HG02763 (cell line): ENCODE measurements at regions not wholly inside any gene's neighbourhood (a gene's known extent, or its start where the extent isn't known, plus 50 kb on each side); places are given as distances from the start of the nearest gene placed in this dataset.
"Not testable (repeated sequence)": the region's sequence is repeated elsewhere in the genome, so short reads cannot be mapped to it uniquely, and the experiment has no call there.

Source experiments
- ATAC-seq: cut with Tn5 transposase; IDR thresholded peaks from one replicate; pipeline ENCODE4 v1.9.1; 2021; ENCODE audit warnings: mild to moderate bottlenecking, moderate library complexity; ENCODE audit not compliant: unreplicated experiment

DNA sequence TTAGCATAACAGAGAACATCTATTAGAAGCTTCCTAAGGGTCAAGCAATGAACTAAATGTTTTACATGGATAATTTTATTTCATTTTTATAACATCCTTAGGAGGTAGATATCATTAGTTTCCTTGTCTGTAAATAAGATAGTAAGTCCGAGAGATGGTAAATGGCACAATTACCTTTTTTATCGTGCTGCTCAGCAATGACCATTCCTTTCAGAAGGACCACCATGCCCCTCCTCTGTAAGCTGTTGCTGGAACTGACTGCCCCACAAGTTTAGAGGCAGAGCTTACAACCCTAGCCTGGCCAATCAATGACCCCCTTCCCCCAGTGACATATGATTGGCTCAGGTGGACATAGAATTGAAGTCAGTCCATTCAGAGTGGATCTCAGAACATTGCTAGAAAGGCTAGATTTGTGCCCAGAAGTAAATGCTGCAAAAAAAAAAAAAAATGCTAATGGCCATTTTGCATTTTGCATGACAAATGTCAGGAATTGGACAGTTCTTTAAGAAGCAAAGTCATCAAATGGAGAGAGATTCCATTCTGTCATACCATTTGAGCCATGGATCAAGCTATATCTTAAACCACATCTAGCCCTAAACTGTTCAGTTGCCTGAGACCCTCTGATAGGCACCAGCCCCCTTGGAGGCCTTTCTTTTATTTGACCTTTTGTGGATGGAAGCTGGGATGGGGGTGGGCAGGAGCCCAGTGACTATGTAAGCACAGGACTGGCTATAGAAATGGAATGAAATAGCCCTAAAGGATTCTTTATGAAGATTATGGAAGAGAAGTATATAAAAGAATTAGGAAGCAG lies 668.3 kb downstream of the UQCRFS1 start:
- no peak for ATAC-seq

DNA sequence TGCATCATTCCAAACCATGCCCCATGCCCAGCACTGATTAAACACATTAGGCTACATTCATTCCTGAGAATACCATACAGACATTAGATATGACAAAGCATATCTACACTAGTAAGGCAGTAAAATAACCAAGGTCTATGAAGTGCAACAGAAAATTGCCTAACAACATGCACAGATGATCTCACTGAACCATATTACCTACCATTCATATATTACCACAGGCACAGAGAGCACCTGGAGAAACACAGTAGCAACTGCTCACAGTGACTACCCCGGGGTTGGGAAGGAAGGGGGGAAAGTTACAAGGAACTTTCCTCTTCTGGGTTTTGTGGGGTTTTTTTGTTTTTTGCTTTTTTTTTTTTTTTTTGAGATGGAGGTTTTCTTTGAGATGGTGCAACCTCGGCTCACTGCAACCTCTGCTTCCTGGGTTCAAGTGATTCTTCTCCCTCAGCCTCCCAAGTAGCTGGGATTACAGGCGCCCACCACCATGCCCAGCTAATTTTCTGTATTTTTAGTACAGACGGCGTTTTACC lies 669.6 kb downstream of the UQCRFS1 start:
- no peak for ATAC-seq

DNA sequence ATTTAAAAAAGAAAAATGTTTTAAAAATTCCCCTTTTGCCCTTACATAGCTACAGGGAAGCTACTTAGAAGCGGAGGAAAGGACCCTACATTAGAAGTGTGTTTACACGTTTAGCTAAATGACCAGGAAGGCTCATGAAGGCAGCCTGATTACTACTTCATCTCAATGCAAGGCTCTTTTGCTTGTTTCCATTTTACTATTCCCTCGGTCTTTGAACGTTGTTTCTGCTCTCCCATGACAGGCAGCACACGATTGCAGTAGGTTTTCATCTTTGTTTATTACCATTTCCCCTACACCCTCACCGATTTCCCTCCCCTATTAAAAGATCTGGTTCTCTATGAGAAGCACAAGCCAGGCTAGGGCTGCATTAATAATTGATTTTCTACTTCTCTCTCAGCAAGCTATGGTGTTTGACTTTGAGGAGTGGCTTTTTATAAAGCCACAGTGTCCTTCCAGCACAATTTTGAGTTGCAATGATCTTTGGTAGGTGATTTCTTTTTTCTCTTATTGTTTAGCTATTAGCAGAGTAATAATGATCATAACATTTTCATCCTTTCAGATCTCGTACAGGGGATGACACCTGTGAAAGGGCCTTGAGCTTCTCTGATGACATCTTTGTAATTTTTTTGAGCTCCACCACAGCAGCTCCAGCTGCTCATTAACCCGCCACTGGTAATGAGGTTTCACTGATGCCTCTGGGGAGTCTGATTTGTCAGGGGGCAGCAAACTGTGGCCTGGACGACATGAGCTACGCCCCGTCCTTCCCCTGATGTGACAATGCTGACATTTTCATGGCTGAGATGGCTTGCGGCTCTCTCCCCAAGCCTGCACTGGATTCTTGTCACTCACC lies 670.3 kb downstream of the UQCRFS1 start:
- ATAC-seq: peak; percentile 44

DNA sequence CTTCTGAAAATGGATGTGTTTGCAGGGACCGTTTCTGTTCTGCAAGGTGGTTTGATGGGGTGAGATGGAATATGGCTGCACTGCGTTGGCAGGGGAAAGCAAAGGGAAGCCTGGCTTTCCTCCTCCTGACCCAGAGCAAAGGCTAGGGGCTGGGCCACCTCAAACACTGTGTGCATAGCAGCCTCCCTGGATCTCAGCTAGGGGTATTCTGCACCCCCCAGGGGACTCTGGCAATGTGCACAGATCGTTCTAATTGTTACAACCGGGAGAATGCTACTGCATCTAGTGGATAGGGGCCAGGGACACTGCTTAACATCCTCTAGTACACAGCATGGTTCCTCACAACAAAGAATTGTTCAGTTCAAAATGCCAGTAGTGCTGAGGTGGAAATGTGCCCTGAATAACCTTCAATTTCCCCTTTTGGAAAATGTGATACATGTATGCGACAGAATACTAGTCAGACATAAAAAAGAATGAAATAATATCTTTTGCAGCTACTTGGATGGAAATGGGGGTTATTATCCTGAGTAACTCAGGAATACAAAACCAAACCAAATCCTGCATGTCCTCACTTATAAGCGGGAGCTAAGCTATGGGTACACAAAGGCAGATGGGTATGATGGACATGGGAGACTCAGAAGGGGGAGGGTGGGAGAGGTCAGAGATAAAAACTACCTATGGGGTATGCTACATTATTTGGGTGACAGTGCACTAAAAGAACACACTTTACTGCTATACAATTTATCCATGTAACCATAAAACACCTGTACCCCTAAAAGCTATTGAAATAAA lies 671.2 kb downstream of the UQCRFS1 start:
- ATAC-seq: no peak

DNA sequence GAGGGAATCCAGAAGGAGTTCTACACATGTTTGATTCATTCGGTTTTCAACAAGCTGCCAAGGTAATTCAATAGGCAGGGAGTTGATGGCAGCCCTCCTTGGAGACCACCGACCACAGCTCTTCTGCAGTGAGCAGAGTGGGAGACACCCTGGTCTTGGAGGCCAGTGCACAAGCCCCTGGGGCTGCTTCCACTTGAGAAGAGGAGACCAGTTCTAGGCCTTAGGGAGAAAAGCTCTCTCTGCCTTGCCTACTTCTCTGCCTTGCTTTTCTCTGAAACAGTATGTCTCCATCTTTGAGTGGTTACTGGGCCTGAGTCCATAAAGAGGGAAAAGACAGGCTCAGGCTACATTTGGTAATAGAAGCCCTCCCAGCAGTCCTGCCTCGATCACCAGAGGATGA lies 671.9 kb downstream of the UQCRFS1 start:
- ATAC-seq: no peak

DNA sequence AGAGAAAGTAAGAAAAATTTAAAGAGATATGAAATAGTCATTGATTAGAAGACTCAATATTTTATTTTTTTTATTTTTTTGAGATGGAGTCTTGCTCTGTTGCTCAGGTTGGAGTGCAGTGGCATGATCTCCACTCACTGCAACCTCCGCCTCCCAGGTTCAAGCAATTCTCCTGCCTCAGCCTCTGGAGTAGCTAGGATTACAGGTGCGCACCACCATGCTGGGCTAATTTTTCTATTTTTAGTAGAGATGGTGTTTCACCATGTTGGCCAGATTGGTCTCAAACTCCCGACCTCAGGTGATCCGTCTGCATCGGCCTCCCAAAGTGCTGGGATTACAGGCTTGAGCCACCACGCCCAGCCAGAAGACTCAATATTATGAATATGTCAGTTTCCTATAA lies 672.6 kb downstream of the UQCRFS1 start:
- not testable (repeated sequence) for ATAC-seq

DNA sequence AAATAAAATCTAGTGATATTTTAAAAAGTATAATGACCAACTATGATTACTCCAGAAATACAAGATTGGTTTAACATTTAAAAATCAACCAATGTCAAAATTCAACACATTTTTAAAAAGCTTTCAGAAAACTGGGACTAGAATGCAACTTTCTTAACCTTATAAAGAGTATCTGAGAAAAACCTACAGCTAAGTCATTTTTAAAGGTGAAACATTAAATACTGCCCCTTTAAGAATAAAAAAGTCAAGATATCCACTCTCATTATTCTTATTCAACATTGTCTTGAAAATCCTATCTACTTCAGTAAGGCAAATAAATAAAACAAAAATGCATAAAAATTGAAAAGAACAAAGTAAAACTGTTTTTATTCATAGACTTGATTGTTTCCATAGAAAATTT lies 673.2 kb downstream of the UQCRFS1 start:
- ATAC-seq: no peak

DNA sequence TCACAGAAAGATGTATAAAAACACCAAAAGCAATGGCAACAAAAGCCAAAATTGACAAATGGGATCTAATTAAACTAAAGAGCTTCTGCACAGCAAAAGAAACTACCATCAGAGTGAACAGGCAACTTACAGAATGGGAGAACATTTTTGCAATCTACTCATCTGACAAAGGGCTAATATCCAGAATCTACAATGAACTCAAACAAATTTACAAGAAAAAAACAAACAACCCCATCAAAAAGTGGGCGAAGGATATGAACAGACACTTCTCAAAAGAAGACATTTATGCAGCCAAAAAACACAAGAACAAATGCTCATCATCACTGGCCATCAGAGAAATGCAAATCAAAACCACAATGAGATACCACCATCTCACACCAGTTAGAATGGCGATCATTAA lies 674.4 kb downstream of the UQCRFS1 start:
- ATAC-seq: not testable (repeated sequence)

DNA sequence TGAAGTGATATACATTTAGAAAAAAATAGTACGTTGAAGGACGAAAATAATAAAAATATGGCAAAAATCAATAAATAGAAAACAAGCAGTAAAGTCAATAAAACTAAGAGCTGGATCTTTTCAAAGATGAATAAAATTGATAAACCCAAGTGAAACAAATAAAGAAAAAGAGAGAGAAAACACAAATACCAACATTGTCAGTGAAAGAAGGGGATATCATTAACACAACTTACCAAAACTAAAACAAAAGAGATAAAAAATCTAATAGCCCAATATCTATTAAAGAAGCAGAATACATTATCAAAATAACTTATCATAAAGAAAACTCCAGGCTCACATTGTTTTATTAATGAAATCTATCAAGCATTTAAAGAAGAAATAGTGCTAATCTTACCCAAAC lies 675.1 kb downstream of the UQCRFS1 start:
- no peak for ATAC-seq

DNA sequence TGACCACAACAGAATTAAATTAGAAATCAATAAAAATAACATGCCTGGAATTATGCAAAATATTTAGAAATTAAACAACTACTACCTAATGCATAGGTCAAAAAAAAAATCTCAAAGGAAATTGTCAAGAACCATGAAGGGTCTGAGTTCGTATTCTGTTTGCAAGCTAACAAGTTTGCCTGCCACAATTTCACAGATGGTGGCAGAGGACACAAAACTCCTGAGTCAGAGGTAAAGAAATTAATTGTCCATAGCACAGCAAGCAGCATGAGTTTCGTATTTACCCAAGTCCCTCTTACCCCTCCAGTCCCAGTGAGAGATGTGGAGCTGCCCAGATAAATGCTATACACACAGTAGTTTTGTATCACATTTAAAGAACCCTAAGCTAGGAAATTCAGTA lies 675.9 kb downstream of the UQCRFS1 start:
- ATAC-seq: no peak

DNA sequence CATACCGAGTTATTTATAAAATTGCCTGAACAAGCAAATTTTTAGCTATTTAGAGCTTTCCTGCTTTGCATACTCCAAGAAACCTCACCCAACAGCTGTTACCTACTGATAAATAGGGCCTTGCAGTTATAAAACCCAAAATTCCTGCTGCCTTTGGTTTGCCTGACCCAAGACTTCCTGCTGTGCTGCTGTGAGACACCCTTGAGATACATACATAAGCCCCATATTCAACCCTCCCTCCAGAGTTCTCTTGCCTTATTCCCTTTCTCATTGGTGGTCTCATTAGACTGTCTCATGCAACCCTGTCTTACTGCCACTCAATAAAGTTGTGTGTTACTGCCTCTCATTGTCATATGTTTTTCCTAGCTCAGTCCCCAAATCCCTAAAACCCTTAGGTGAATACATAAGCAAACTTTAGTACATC lies 677.6 kb downstream of the UQCRFS1 start:
- no peak for ATAC-seq

DNA sequence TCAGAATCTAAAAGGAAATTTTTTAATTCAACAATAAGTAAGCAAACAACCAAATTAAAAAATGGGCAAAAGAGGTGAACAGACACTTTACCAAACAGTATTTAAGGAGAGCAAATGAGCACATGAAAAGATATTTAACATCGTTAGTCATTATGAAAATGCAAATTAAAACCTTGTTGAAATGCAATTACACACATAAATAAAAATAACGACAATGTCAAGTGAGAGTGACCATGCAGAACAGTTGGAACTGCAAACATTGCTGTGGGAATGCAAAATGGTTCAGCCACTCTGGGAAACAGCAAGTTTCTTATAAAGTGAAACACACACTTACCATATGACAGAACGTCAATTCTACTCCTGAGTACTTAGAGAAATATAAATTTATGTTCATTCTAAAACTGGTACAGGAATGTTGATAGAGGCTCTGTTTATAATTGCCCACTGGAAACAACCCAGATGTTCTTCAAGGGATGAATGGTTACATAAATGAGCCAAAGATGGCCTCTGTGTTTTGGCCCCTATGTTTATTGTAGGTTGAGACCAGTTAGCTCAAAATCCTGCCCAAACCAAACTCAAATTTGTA lies 678.1 kb downstream of the UQCRFS1 start:
- ATAC-seq: no peak

DNA sequence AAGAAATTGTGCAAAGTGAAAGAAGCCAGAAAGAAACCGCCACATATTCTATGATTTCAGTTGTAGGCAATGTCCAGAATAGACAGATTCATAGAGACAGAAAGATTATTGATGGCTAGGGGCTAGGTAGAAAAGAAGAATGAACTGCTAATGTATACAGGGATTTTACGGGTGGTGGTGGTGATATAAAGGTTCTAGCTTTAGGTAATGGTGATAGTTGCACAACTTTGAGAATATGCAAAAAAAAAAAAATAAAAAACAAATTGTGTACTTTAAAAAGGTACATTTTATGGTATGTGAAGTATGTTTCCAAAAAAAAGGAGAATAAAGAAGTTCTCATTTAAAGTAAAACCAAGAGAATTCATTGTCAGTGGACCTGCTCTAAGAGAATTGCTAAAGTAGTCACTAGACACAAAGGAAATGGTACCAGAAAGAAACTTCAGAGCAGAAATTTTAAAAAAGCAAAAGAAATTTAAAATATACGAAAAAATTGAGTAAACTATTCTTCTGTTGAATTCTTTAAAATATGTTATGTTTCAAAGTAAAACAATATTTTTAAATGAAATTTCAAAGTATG lies 680.1 kb downstream of the UQCRFS1 start:
- ATAC-seq: no peak

DNA sequence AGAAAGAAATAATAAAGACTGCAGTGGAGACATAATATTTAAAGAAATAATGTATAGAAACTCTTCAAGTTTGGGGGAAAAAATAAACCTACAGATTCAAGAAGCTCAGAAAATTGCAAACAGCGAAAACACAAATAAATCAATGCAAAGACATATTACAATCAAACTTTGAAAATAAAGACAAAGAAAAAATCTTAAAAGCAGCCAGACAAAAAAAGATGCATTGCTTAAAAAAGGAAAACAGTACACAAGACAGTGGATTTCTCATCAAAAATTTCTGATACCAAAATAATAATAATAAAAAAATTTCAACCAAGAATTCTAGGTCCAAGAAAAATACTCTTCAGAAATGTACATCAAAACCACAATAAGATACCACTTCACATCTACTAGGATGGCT lies 681.0 kb downstream of the UQCRFS1 start:
- no peak for ATAC-seq

DNA sequence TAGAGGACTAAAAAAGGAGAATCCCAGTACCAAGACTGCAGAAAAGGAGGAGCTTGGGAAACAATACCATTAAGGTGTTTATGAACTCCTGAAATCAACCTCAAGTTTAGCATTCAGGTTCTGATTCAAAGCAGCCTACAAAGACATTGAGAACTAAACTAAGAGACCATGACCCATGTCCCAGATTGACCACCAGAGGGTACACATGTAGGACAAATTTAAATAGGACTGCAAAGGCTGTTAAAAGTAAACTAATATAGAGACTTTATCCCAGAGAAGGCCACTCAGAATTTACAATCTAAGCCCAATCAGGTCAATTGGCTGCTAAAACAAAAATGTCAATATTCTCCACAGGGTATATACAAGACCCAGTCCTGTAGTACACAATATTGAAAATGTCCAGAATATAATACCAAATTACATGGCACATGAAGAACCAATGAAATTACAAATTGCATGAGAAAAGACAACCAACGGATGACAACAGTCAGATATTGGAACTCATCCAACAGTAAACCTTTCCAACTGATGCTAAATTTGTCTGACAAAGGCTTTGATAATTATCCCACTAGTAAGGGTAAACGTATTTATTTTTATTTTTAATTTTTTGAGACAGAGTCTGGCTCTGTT lies 682.4 kb downstream of the UQCRFS1 start:
- ATAC-seq: no peak

DNA sequence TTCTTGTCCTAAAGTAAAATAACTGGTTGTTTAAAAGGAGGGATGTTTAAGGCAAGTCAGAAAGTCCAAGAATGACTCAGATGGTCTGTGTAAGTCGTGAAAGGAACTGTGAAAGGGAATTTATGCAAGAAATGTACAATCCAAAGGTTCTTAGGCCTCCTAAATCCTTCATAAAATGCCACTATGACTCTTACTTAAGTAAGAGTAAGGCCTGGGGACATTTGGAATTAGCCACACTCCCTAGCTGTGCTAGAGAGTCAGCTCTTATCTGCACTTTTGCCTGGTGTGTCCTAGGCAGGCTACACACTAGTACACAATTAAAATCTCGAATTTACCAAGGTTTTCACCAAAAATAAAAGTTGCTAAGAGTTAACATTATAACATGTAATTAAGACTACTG lies 686.9 kb downstream of the UQCRFS1 start:
- ATAC-seq: no peak

DNA sequence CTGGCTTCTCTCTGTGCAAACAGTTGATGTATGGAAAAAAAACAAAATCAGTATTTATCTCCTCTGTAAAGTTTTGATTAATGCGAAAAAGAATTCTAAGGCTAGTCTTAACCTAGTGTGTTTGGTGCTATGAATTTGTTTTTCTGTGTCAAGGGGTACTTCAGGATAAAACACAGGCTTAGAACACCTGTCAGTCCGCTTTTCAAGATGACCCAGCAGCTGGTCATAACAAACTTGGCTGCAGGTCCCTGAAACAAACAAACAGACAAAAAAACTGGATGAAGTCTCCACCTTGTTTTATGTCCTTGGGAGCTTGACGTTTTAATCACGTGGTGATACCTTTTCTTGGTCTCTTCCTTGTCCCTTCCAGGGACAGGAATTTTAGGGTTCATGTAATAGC lies 689.3 kb downstream of the UQCRFS1 start:
- no peak for ATAC-seq

DNA sequence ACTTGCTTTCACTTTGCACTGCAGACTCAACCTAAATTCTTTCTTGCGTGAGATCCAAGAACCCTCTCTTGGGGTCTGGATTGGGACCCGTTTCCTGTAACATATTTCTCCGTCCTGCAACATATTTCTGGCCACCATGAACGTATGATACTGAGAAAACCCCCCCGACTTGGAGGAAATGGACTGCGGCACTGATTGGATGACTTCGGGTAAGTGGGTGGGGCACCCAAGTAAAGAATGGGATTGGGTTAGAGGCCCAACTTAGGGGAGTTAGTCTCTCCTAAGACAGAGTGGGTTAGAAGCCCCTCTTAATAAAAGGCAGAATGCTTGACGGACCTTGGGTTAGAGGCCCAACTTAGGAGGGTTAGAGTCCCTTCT lies 690.4 kb downstream of the UQCRFS1 start:
- ATAC-seq: no peak

DNA sequence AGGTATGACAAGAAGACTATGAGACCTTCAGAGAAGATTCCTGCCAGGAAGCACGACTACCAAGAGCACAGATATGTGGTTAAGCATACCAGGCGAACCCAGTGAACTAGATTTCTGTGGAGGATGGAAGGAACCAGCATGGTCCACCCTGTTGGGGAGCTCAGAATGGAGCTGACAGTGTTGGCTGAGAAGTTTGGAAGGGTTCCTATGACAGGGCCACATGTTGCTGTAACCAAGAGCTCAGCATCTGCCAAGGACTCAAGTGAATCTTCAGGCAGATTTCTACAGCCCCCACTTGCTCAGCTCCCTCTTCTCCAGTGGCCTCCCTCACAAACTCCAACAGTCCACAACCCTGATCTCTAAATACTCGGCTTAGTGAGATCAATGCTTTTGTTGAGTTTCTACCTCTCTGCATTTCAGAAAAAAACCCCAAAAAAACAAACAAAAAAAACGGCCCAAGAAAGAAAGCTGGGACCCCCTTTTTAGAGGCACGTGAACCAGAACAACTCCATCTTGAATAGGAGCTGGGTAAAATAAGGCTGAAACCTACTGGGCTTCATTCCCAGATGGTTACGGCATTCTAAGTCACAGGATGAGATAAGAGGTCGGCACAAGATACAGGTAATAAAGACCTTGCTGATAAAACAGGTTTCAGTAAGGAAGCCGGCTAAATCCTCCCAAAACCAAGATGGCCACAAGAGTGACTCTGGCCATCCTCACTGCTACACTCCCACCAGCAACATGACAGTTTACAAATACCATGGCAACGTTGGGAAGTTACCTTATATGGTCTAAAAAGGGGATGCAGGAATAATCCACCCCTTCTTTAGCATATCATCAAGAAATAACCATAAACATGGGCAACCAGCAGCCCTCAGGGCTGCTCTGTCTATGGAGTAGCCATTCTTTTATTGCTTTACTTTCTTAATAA lies 691.1 kb downstream of the UQCRFS1 start:
- ATAC-seq: no peak
